Hepatocyte (in vitro differentiated cells): ENCODE measurements at regions not wholly inside any gene's neighbourhood (a gene's known extent, or its start where the extent isn't known, plus 50 kb on each side); places are given as distances from the start of the nearest gene placed in this dataset.
"Not testable (repeated sequence)": the region's sequence is repeated elsewhere in the genome, so short reads cannot be mapped to it uniquely, and the experiment has no call there.

Experiments
- DNase-seq: peaks from one replicate; pipeline ENCODE4 v3.0.0-alpha.2; 2016; ENCODE audit warnings: low spot score
- H2AFZ ChIP-seq: fragments of 200-600 bp; sonication (generic); 2 replicates; pipeline ENCODE4 v1.6.0; 2016; ENCODE audit warnings: antibody characterized with exemption, mild to moderate bottlenecking
- H3K27ac ChIP-seq: fragments of 200-600 bp; sonication (generic); 2 replicates; pipeline ENCODE4 v1.5.1; 2016; ENCODE audit warnings: mild to moderate bottlenecking
- H3K27me3 ChIP-seq: fragments of 200-600 bp; sonication (generic); 2 replicates; pipeline ENCODE4 v1.6.1; 2016
- H3K36me3 ChIP-seq: fragments of 200-600 bp; sonication (generic); replicated peaks from 2 replicates; pipeline ENCODE4 v1.5.1; 2016; ENCODE audit warnings: low read depth; ENCODE audit not compliant: insufficient read depth
- H3K4me1 ChIP-seq: fragments of 200-600 bp; sonication (generic); 2 replicates; pipeline ENCODE4 v1.5.1; 2016; ENCODE audit warnings: mild to moderate bottlenecking, moderate library complexity; ENCODE audit not compliant: insufficient read depth
- H3K4me2 ChIP-seq: fragments of 200-600 bp; sonication (generic); 2 replicates; pipeline ENCODE4 v1.6.0; 2016
- H3K4me3 ChIP-seq: fragments of 200-600 bp; sonication (generic); 2 replicates; pipeline ENCODE4 v1.5.1; 2016; ENCODE audit warnings: mild to moderate bottlenecking
- H3K79me2 ChIP-seq: fragments of 200-600 bp; sonication (generic); 2 replicates; pipeline ENCODE4 v1.6.0; 2017; ENCODE audit warnings: mild to moderate bottlenecking
- H3K9me2 ChIP-seq: fragments of 200-600 bp; sonication (generic); replicated peaks from 2 replicates; pipeline ENCODE4 v1.6.0; 2017; ENCODE audit warnings: mild to moderate bottlenecking; ENCODE audit not compliant: insufficient read depth
- H3K9me3 ChIP-seq: fragments of 200-600 bp; sonication (generic); 2 replicates; pipeline ENCODE4 v1.5.1; 2016; ENCODE audit warnings: low read depth, mild to moderate bottlenecking
- H4K20me1 ChIP-seq: fragments of 200-600 bp; sonication (generic); 2 replicates; pipeline ENCODE4 v1.6.0; 2016; ENCODE audit warnings: mild to moderate bottlenecking; ENCODE audit not compliant: insufficient read depth, poor library complexity, severe bottlenecking
- EZH2 ChIP-seq: fragments of 200-600 bp; sonication (generic); IDR thresholded peaks from 2 replicates; pipeline ENCODE4 v1.6.1; 2016; ENCODE audit warnings: antibody characterized with exemption, mild to moderate bottlenecking, borderline replicate concordance
- EZH2phosphoT487 ChIP-seq: fragments of 200-600 bp; sonication (generic); IDR thresholded peaks from one replicate; pipeline ENCODE4 v1.6.1; 2018; ENCODE audit warnings: antibody characterized with exemption, mild to moderate bottlenecking, low read depth, moderate library complexity; ENCODE audit not compliant: unreplicated experiment, severe bottlenecking
- WGBS: methylation state at CpG from one replicate; pipeline ENCODE4 v1.1.6; 2016; ENCODE audit warnings: low lambda C conversion rate; ENCODE audit errors: missing lambda C conversion rate; 5-methylcytosine and 5-hydroxymethylcytosine counted together
- TF ChIP-seq, protein P1 (sequence below): fragments of 200-600 bp; sonication (generic); IDR thresholded peaks from 2 replicates; pipeline ENCODE4 v1.5.1; 2016; ENCODE audit warnings: antibody characterized with exemption, mild to moderate bottlenecking; ENCODE audit not compliant: poor library complexity

DNA sequence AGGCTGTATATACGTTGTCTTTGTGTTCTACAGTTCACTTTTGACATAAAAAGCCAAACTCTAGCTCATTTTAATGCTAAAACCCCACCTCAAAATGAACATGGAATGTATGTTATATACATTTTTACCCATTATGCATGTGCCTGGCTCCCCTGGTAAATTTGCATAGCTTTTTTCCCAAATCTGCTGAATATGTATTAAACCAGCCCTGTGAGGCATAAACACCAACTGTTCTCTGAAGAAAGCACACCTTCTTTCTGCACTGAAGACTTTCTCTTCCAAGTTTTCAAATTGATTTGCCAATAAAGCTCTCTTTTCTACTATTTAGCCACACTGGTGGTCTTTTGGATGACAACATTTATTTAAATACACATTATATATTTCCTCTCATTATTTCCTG lies 549.4 kb downstream of the TRIB2 start:
- H2AFZ ChIP-seq, result no peak overlapping the region
- 45% methylated on average over 1 of the region's 1 CpG for WGBS

DNA sequence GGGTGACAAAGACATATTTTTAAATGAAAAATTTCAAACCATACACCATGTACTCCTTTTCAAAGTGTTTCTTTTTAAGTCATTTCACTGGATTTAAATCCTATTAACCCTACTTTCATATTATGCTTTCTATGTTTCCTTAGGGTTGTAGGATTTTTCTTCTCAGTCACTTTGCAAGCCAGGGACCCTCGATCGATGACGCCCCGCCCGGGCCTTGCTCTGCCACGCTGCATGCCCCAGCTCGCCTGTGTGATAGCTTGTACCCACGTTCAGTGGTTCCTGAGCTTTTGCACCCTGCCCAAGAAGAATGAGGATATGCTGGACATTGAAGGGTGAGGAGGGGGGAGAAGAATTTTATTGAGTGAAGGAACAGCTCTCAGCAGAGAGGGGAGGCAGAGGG lies 568.0 kb downstream of the TRIB2 start:
- H4K20me1 ChIP-seq, result no peaks in the 10 kb centered on the region
- H3K27ac ChIP-seq, result no peak overlapping the region
- H3K4me1 ChIP-seq, result no peaks in the 10 kb centered on the region
- H3K4me2 ChIP-seq, result no peak overlapping the region
- H3K79me2 ChIP-seq, result no peaks in the 10 kb centered on the region
- 81% methylated on average over 8 of the region's 8 CpGs for WGBS
- no peak overlapping the region for H2AFZ ChIP-seq
- no peaks in the 10 kb centered on the region for H3K9me2 ChIP-seq
- no peaks in the 10 kb centered on the region for H3K9me3 ChIP-seq
- DNase-seq, result no peak
- H3K4me3 ChIP-seq, result no peak overlapping the region
- no peaks in the 10 kb centered on the region for H3K27me3 ChIP-seq
- no peak for TF ChIP-seq EZH2
- no peak for TF ChIP-seq EZH2phosphoT487
- TF ChIP-seq, protein P1, sequence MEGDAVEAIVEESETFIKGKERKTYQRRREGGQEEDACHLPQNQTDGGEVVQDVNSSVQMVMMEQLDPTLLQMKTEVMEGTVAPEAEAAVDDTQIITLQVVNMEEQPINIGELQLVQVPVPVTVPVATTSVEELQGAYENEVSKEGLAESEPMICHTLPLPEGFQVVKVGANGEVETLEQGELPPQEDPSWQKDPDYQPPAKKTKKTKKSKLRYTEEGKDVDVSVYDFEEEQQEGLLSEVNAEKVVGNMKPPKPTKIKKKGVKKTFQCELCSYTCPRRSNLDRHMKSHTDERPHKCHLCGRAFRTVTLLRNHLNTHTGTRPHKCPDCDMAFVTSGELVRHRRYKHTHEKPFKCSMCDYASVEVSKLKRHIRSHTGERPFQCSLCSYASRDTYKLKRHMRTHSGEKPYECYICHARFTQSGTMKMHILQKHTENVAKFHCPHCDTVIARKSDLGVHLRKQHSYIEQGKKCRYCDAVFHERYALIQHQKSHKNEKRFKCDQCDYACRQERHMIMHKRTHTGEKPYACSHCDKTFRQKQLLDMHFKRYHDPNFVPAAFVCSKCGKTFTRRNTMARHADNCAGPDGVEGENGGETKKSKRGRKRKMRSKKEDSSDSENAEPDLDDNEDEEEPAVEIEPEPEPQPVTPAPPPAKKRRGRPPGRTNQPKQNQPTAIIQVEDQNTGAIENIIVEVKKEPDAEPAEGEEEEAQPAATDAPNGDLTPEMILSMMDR, result no peak
- H3K36me3 ChIP-seq, result no peaks in the 10 kb centered on the region

More for the DNA sequence above, 549.4 kb downstream of the TRIB2 start:
- no peak overlapping the region for H3K27ac ChIP-seq
- no peaks in the 10 kb centered on the region for H3K27me3 ChIP-seq
- no peak for DNase-seq
- H3K79me2 ChIP-seq, result no peaks in the 10 kb centered on the region
- no peak overlapping the region for H3K4me3 ChIP-seq
- H3K4me1 ChIP-seq, result no peaks in the 10 kb centered on the region
- H3K4me2 ChIP-seq, result no peak overlapping the region
- no peaks in the 10 kb centered on the region for H4K20me1 ChIP-seq
- H3K36me3 ChIP-seq, result no peaks in the 10 kb centered on the region
- no peaks in the 10 kb centered on the region for H3K9me3 ChIP-seq
- TF ChIP-seq, protein P1, result no peak
- TF ChIP-seq EZH2, result no peak
- TF ChIP-seq EZH2phosphoT487, result no peak
- H3K9me2 ChIP-seq, result no peaks in the 10 kb centered on the region

DNA sequence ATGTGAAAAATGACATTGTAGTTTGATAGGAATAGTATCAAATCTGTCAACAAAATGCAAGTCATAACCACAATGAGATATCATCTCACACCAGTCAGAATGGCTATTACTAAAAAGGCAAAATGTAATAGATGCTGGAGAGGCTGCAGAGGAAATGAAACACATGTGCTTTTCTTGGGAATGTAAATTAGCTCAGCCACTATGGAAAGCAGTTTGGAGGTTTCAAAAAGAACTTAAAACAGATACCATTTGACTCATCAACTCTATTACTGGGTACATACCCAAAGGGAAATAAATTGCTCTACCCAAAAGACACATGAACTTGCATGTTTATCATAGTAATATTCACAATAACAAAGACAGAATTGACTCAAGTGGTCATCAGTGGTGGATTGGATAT lies 572.6 kb downstream of the TRIB2 start:
- no peak overlapping the region for H3K4me2 ChIP-seq
- H3K4me3 ChIP-seq, result no peak overlapping the region
- no peaks in the 10 kb centered on the region for H3K27me3 ChIP-seq
- H3K27ac ChIP-seq, result no peak overlapping the region
- no peaks in the 10 kb centered on the region for H3K79me2 ChIP-seq
- no peaks in the 10 kb centered on the region for H3K9me3 ChIP-seq
- H4K20me1 ChIP-seq, result no peaks in the 10 kb centered on the region
- H3K36me3 ChIP-seq, result no peaks in the 10 kb centered on the region
- DNase-seq, result no peak
- H2AFZ ChIP-seq, result no peak overlapping the region
- no peaks in the 10 kb centered on the region for H3K4me1 ChIP-seq
- no peaks in the 10 kb centered on the region for H3K9me2 ChIP-seq
- TF ChIP-seq EZH2phosphoT487 (no peak), EZH2 (no peak)
- TF ChIP-seq, protein P1, result no peak

DNA sequence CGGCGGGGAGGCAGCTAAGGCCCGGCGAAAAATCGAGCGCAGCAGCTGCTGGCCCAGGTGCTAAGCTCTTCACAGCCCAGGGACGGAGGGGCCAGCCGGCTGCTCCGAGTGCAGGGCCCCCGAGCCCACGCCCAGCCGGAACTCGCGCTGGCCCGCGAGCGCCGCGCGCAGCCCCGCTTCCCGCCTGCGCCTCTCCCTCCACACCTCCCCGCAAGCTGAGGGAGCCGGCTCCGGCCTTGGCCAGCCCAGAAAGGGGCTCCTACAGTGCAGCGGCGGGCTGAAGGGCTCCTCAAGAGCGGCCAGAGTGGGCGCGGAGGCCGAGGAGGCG lies 591.7 kb downstream of the TRIB2 start:
- H3K27me3 ChIP-seq, H3K9me2 ChIP-seq, DNase-seq, H3K4me1 ChIP-seq, H3K27ac ChIP-seq, H3K36me3 ChIP-seq, H3K4me3 ChIP-seq, H3K79me2 ChIP-seq, H3K4me2 ChIP-seq, H4K20me1 ChIP-seq, H3K9me3 ChIP-seq, H2AFZ ChIP-seq: not testable (repeated sequence)
- 96% methylated on average over 20 of the region's 33 CpGs for WGBS
